Lower lobe of right lung (tissue), 2 donors: ENCODE measurements at regions not wholly inside any gene's neighbourhood (a gene's known extent, or its start where the extent isn't known, plus 50 kb on each side); places are given as distances from the start of the nearest gene placed in this dataset.

Source experiments
- ATAC-seq, 2 donors: fragments of 200-7000 bp; cut with Tn5 transposase; one replicate each; pipeline ENCODE4 v1.9.1; 2020 to 2022; ENCODE audit warnings: mild to moderate bottlenecking in 2 of 2, moderate library complexity in 2 of 2
- DNase-seq: peaks from one replicate; pipeline ENCODE4 v3.0.0-alpha.2; 2020
- H3K27ac ChIP-seq: fragments of 200-600 bp; one replicate; pipeline ENCODE4 v1.8.0; 2022
- H3K27me3 ChIP-seq: fragments of 200-600 bp; one replicate; pipeline ENCODE4 v1.8.0; 2022; ENCODE audit warnings: low read depth
- H3K36me3 ChIP-seq: fragments of 200-600 bp; one replicate; pipeline ENCODE4 v1.8.0; 2022; ENCODE audit warnings: mild to moderate bottlenecking
- H3K4me1 ChIP-seq: fragments of 200-600 bp; one replicate; pipeline ENCODE4 v1.8.0; 2022
- H3K4me3 ChIP-seq: fragments of 200-600 bp; one replicate; pipeline ENCODE4 v1.8.0; 2022; ENCODE audit warnings: mild to moderate bottlenecking
- H3K9me3 ChIP-seq: fragments of 200-600 bp; one replicate; pipeline ENCODE4 v1.8.0; 2022
- intact Hi-C: fragments of 100-400 bp; cut with DNase I; formaldehyde crosslinking; loops from one replicate; pipeline ENCODE4 v1.11.0; 2022
- TF ChIP-seq, protein P1 (sequence below): fragments of 200-600 bp; IDR thresholded peaks from one replicate; pipeline ENCODE4 v1.8.0; 2022; ENCODE audit warnings: antibody characterized with exemption, mild to moderate bottlenecking
- donor health status: DM: no; HTN: yes; CAD: no; lungs with severe emphysema.

GRCh38 chr5:110900829-110901228, 162.0 kb downstream of the SLC25A46 start:
- TF ChIP-seq, protein P1, sequence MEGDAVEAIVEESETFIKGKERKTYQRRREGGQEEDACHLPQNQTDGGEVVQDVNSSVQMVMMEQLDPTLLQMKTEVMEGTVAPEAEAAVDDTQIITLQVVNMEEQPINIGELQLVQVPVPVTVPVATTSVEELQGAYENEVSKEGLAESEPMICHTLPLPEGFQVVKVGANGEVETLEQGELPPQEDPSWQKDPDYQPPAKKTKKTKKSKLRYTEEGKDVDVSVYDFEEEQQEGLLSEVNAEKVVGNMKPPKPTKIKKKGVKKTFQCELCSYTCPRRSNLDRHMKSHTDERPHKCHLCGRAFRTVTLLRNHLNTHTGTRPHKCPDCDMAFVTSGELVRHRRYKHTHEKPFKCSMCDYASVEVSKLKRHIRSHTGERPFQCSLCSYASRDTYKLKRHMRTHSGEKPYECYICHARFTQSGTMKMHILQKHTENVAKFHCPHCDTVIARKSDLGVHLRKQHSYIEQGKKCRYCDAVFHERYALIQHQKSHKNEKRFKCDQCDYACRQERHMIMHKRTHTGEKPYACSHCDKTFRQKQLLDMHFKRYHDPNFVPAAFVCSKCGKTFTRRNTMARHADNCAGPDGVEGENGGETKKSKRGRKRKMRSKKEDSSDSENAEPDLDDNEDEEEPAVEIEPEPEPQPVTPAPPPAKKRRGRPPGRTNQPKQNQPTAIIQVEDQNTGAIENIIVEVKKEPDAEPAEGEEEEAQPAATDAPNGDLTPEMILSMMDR, result no peak
- Histone ChIP-seq H3K4me1 (no peaks in the 10 kb centered on the region), H3K36me3 (no peaks in the 10 kb centered on the region), H3K27me3 (no peaks in the 10 kb centered on the region), H3K27ac (no peak overlapping the region), H3K9me3 (no peaks in the 10 kb centered on the region), H3K4me3 (no peak overlapping the region)
- intact Hi-C loops, result no loop called here
- ATAC-seq (no peak), DNase-seq (no peak)

GRCh38 chr5:110903966-110904365, 165.2 kb downstream of the SLC25A46 start:
- Histone ChIP-seq H3K27ac (no peak overlapping the region), H3K4me1 (no peaks in the 10 kb centered on the region), H3K27me3 (no peaks in the 10 kb centered on the region), H3K9me3 (no peaks in the 10 kb centered on the region), H3K4me3 (no peak overlapping the region), H3K36me3 (no peaks in the 10 kb centered on the region)
- no peak for ATAC-seq
- TF ChIP-seq, protein P1, result no peak
- DNase-seq, result no peak
- intact Hi-C loops, result no loop called here

GRCh38 chr5:110908848-110909247, 162.7 kb upstream of the TSLP start:
- no peak overlapping the region for H3K4me3 ChIP-seq
- H3K4me1 ChIP-seq, result no peaks in the 10 kb centered on the region
- H3K27me3 ChIP-seq, result no peaks in the 10 kb centered on the region
- TF ChIP-seq, protein P1, result no peak
- no peaks in the 10 kb centered on the region for H3K9me3 ChIP-seq
- intact Hi-C loops, result no loop called here
- no peak overlapping the region for H3K27ac ChIP-seq
- no peak for DNase-seq
- H3K36me3 ChIP-seq, result no peaks in the 10 kb centered on the region
- no peak for ATAC-seq

DNA sequence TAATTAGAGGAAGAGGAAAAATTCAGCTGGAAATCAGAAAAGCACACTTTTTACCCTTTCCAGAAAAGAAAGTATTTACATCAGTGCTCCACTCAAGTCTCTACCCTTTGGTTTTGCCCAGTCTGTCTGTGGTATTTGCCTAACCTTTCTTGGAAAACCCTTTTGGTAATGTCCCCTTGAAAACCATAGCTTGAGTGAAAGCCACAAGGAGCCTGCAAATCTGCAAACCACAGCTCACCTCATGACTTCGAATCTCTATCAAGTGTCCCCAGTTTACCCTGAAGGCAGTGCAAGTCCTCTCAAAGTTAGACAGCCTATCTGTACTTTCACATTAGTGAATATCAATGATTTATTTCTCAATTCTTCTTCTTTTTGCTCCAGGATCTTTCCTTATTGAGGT, 162.1 kb upstream of the TSLP start:
- no peak overlapping the region for H3K27ac ChIP-seq
- no peak for ATAC-seq
- TF ChIP-seq, protein P1, result no peak
- no peaks in the 10 kb centered on the region for H3K36me3 ChIP-seq
- H3K4me3 ChIP-seq, result no peak overlapping the region
- no peaks in the 10 kb centered on the region for H3K27me3 ChIP-seq
- DNase-seq, result no peak
- H3K9me3 ChIP-seq, result no peaks in the 10 kb centered on the region
- no peaks in the 10 kb centered on the region for H3K4me1 ChIP-seq
- intact Hi-C loops, result no loop called here

DNA sequence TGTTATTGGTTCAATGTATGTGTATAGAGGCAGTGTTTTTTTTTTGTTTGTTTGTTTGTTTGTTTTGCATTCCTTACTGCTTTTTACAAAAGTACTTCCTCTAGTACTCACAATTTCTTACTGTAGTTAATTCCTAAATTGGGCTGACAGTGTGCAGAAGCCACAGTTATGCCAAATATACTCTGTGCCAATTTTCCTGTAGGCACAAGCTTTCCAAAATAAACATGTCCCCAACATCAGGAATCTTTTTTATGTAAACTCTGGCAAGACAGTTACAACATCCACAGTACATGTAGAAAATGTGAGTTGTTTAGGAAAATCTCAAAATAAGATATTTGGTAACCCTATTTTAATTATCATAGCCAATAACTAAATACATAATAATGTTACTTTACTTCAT, 161.6 kb upstream of the TSLP start:
- no peak overlapping the region for H3K4me3 ChIP-seq
- no peak for ATAC-seq

More for the DNA sequence above, 161.6 kb upstream of the TSLP start:
- Histone ChIP-seq H3K9me3 (no peaks in the 10 kb centered on the region), H3K36me3 (no peaks in the 10 kb centered on the region), H3K27me3 (no peaks in the 10 kb centered on the region), H3K27ac (no peak overlapping the region), H3K4me1 (no peaks in the 10 kb centered on the region)
- DNase-seq, result no peak
- intact Hi-C loops, result no loop called here
- TF ChIP-seq, protein P1, result no peak
